Inflammatory macrophage treated with lipopolysaccharide for 4 hours (primary cell): ENCODE measurements at regions not wholly inside any gene's neighbourhood (a gene's known extent, or its start where the extent isn't known, plus 50 kb on each side); places are given as distances from the start of the nearest gene placed in this dataset.
"Not testable (repeated sequence)": the region's sequence is repeated elsewhere in the genome, so short reads cannot be mapped to it uniquely, and the experiment has no call there.

Source experiments
- DNase-seq: peaks from one replicate; pipeline ENCODE4 v3.0.0-alpha.2; 2020

- no peak for DNase-seq
Observed at GRCh38 chr6:978937-979685, 286.2 kb upstream of the EXOC2 start.

- not testable (repeated sequence) for DNase-seq
Observed at GRCh38 chr6:977226-977625, 284.3 kb upstream of the EXOC2 start.

GRCh38 chr6:971981-972640, 279.2 kb upstream of the EXOC2 start:
- DNase-seq, result no peak

- no peak for DNase-seq
Observed at GRCh38 chr6:968791-969190, 275.9 kb upstream of the EXOC2 start.

- DNase-seq, result no peak
Observed at GRCh38 chr6:967701-968100, 274.8 kb upstream of the EXOC2 start.

- DNase-seq, result no peak
Observed at GRCh38 chr6:965343-965742, 272.4 kb upstream of the EXOC2 start.

- no peak for DNase-seq
Observed at GRCh38 chr6:963456-963855, 270.5 kb upstream of the EXOC2 start.

GRCh38 chr6:961407-961960, 268.5 kb upstream of the EXOC2 start:
- no peak for DNase-seq

- no peak for DNase-seq
Observed at GRCh38 chr6:960356-960755, 267.4 kb upstream of the EXOC2 start.

GRCh38 chr6:958488-958887, 265.5 kb upstream of the EXOC2 start:
- DNase-seq, result no peak

GRCh38 chr6:951399-952181, 258.7 kb upstream of the EXOC2 start:
- DNase-seq, result no peak

GRCh38 chr6:947235-947934, 254.4 kb upstream of the EXOC2 start:
- DNase-seq, result no peak

GRCh38 chr6:946546-946945, 253.6 kb upstream of the EXOC2 start:
- DNase-seq, result no peak

- no peak for DNase-seq
Observed at GRCh38 chr6:939526-940252, 246.8 kb upstream of the EXOC2 start.

GRCh38 chr6:938916-939315, 246.0 kb upstream of the EXOC2 start:
- no peak for DNase-seq

- DNase-seq, result no peak
Observed at GRCh38 chr6:938271-938905, 245.4 kb upstream of the EXOC2 start.

GRCh38 chr6:935582-935981, 242.6 kb upstream of the EXOC2 start:
- DNase-seq, result no peak

GRCh38 chr6:934686-935085, 241.7 kb upstream of the EXOC2 start:
- DNase-seq, result no peak

GRCh38 chr6:931919-932318, 239.0 kb upstream of the EXOC2 start:
- not testable (repeated sequence) for DNase-seq

- DNase-seq, result no peak
Observed at GRCh38 chr6:927157-927556, 234.2 kb upstream of the EXOC2 start.

- DNase-seq, result no peak
Observed at GRCh38 chr6:925656-926213, 232.8 kb upstream of the EXOC2 start.
